HFFc6 (cell line): ENCODE measurements at regions not wholly inside any gene's neighbourhood (a gene's known extent, or its start where the extent isn't known, plus 50 kb on each side); places are given as distances from the start of the nearest gene placed in this dataset.

Source experiments
- DNase-seq: peaks from one replicate; pipeline ENCODE4 v3.0.0-alpha.2; 2018
- H3K27ac Mint-ChIP-seq: 2 replicates; pipeline ENCODE4 v1.8.0; 2020; ENCODE audit warnings: mild to moderate bottlenecking, mixed read lengths
- H3K27me3 Mint-ChIP-seq: 2 replicates; pipeline ENCODE4 v1.8.0; 2021; ENCODE audit warnings: mild to moderate bottlenecking, moderate library complexity, mixed read lengths; ENCODE audit not compliant: insufficient read depth
- H3K36me3 Mint-ChIP-seq: 2 replicates; pipeline ENCODE4 v1.8.0; 2021; ENCODE audit warnings: low read depth, mixed read lengths
- H3K4me1 Mint-ChIP-seq: 2 replicates; pipeline ENCODE4 v1.8.0; 2020; ENCODE audit warnings: low read depth, mixed read lengths
- H3K4me3 Mint-ChIP-seq: 2 replicates; pipeline ENCODE4 v1.8.0; 2020; ENCODE audit warnings: mild to moderate bottlenecking, moderate library complexity, mixed read lengths
- H3K9me3 Mint-ChIP-seq: 2 replicates; pipeline ENCODE4 v1.8.0; 2020; ENCODE audit warnings: mild to moderate bottlenecking, mixed read lengths
- CTCF ChIP-seq: fragments of 200-600 bp; sonication (generic); IDR thresholded peaks from 2 replicates; pipeline ENCODE4 v1.5.0; 2021; ENCODE audit warnings: antibody characterized with exemption, mild to moderate bottlenecking

- Mint-ChIP-seq H3K9me3 (no peaks in the 10 kb centered on the region), H3K36me3 (no peaks in the 10 kb centered on the region; the same call in 1 of the 2 replicates)
Observed at GRCh38 chr15:66852064-66852905, 150.2 kb downstream of the SMAD6 start.

DNA sequence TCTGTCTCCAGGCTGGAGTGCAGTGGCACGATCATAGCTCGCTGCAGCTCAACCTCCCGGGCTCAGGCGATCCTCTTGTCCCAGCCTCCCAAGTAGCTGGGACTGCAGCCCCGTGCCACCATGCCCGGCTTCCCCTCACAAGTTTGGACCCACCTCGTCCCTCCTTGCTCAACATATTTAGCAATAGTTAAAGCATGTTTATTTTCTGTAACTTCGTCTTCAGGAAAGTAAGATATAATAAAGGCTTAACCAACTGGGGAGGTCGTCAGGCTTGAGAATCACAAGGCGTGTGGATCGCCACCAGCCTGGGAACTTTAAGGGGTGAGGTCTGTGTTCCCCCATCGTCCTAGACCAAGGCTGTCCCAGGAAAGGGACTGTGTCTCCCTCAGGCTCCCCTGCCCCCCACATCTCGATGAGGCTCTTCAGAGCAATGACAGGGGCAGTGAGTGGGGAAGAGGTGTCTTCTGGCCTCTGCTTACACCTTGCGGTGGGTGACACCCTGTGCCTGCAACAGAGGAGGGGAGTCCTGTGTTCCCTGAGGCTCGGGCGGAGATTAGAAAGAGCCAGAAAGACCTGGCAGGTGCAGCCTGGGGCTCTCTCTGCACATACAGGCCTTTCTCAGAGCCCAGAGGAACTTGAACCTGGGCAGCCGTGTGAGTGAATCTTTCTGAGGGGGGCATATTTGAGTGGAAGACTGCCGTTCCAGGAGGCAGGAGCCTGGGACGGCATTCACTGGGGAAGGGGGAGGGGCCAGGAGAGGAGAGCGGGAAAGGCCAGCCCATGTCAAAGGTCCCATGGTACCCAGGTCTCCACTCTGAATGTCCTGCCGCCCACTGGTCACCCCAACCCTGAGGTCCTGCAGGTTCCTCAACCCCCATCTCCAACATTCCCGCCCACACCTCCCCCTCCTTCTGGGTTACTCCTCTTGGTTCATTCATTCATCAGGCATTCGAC lies 152.3 kb downstream of the SMAD6 start:
- H3K27ac Mint-ChIP-seq, result no peak overlapping the region
- DNase-seq, result no peak
- H3K36me3 Mint-ChIP-seq, result peaks cover 5% of the 10 kb centered on the region; the same call in 1 of the 2 replicates
- TF ChIP-seq CTCF, result no peak
- no peaks in the 10 kb centered on the region for H3K9me3 Mint-ChIP-seq
- H3K4me1 Mint-ChIP-seq, result peaks cover 36% of the 10 kb centered on the region
- no peak overlapping the region for H3K4me3 Mint-ChIP-seq
- peaks cover 2% of the 10 kb centered on the region for H3K27me3 Mint-ChIP-seq

More at GRCh38 chr15:66852064-66852905, 150.2 kb downstream of the SMAD6 start:
- H3K4me3 Mint-ChIP-seq, result no peak overlapping the region
- no peak for TF ChIP-seq CTCF
- peak overlapping the region; percentile 76 for H3K27ac Mint-ChIP-seq
- no peak for DNase-seq
- H3K4me1 Mint-ChIP-seq, result peaks cover 25% of the 10 kb centered on the region
- H3K27me3 Mint-ChIP-seq, result peaks cover 2% of the 10 kb centered on the region; the same call in 1 of the 2 replicates

GRCh38 chr15:66855041-66855440 lies 153.0 kb downstream of the SMAD6 start:
- no peak overlapping the region for H3K27ac Mint-ChIP-seq
- peaks cover 43% of the 10 kb centered on the region for H3K4me1 Mint-ChIP-seq
- no peak for TF ChIP-seq CTCF
- no peak for DNase-seq
- peaks cover 2% of the 10 kb centered on the region for H3K27me3 Mint-ChIP-seq
- H3K36me3 Mint-ChIP-seq, result peaks cover 5% of the 10 kb centered on the region; the same call in 1 of the 2 replicates
- no peaks in the 10 kb centered on the region for H3K9me3 Mint-ChIP-seq
- H3K4me3 Mint-ChIP-seq, result no peak overlapping the region

DNA sequence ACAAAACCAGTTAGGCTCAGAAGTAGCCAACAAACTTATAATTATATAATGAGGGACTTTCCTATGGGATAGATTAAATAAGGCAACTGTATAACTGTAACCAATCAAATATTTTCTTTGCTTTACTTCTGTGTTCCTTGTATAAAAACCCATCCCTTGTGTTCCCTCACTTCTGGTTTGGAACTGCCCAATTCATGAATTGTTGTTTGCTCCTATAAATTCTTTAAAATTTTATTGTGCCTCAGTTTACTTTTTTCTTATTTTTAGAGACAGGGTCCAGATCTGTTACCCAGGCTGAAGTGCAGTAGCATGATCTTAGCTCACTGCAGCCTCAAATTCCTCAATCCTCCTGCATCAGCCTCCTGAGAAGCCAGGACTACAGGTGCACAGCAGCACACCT lies 155.7 kb downstream of the SMAD6 start:
- no peak for TF ChIP-seq CTCF
- H3K27ac Mint-ChIP-seq, result no peak overlapping the region

DNA sequence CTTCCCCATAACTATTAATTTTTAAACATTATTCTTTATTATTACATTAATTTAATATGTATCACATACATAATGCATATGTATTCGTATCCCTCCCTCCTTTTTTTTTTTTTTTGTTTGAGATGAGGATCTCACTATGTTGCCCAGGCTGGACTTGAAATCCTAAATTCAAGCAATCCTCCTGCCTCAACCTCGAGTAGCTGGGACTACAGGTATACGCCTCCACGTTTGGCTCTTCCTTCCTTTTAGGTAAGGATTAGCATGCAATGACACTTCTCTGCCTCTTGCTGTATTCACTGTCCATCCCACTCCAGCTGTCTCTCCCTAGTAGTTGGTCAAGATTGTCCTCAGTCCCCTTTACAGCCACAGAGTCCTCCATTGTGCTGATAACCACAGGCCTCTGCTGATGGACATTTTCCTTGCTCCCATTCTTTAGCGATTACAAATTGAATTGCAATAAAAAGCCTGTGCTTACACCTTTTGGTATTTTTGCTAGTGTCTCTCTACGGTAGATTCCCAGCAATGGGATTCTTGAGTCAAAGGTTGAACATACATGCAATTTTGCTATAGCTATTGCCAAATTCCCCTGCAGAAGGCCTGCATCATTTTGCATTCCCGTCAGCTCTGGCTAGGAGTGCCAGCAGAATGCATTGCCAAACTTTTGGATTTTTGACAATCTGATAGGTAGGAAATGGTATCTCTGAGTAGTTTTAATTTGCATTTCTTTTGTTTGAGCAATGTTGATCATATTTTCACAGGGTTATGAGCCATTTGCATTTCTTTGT lies 156.6 kb downstream of the SMAD6 start:
- H3K4me3 Mint-ChIP-seq, result no peak overlapping the region
- TF ChIP-seq CTCF, result 0 out of 2 replicates have a peak, but pooled peaks have one; percentile 6
- peaks cover 58% of the 10 kb centered on the region for H3K4me1 Mint-ChIP-seq
- no peaks in the 10 kb centered on the region for H3K9me3 Mint-ChIP-seq
- peak overlapping the region; percentile 60 for H3K27ac Mint-ChIP-seq
- DNase-seq, result peak; percentile 30
- peaks cover under 1% of the 10 kb centered on the region; the same call in 1 of the 2 replicates for H3K27me3 Mint-ChIP-seq
- peaks cover 14% of the 10 kb centered on the region; the same call in 1 of the 2 replicates for H3K36me3 Mint-ChIP-seq

More for the DNA sequence above, 155.7 kb downstream of the SMAD6 start:
- Mint-ChIP-seq H3K9me3 (no peaks in the 10 kb centered on the region), H3K36me3 (peaks cover 14% of the 10 kb centered on the region; the same call in 1 of the 2 replicates), H3K4me3 (no peak overlapping the region), H3K4me1 (peaks cover 49% of the 10 kb centered on the region), H3K27me3 (peaks cover 2% of the 10 kb centered on the region)
- no peak for DNase-seq
